ENCODE measurements at regions not wholly inside any gene's neighbourhood (a gene's known extent, or its start where the extent isn't known, plus 50 kb on each side); places are given as distances from the start of the nearest gene placed in this dataset.

- Histone ChIP-seq H3K9me3 (ENCODE audit: low read depth, low read length) (no peaks in the 10 kb centered on the region), H3K36me3 (ENCODE audit: insufficient read depth, low read length) (no peaks in the 10 kb centered on the region), H3K4me3 (no peak overlapping the region), H3K27ac (no peak overlapping the region), H3K9ac (ENCODE audit: insufficient read length) (no peak overlapping the region)
- DNase-seq (ENCODE audit: low read depth, low spot score): no peak
- TF ChIP-seq FOXP2 (optimal IDR thresholded peaks at IDR 0.05; ENCODE audit: control extremely low read depth, extremely low read length, insufficient read depth): no peak
- no peak for TF ChIP-seq EZH2 (IDR thresholded peaks at IDR 0.05)
- TF ChIP-seq POLR2AphosphoS5 (IDR thresholded peaks at IDR 0.05; ENCODE audit: borderline replicate concordance, low read depth, low read length): no peak
Observed at GRCh38 chr21:23455676-23456075, 2151.6 kb downstream of the MRPL39 start.

DNA sequence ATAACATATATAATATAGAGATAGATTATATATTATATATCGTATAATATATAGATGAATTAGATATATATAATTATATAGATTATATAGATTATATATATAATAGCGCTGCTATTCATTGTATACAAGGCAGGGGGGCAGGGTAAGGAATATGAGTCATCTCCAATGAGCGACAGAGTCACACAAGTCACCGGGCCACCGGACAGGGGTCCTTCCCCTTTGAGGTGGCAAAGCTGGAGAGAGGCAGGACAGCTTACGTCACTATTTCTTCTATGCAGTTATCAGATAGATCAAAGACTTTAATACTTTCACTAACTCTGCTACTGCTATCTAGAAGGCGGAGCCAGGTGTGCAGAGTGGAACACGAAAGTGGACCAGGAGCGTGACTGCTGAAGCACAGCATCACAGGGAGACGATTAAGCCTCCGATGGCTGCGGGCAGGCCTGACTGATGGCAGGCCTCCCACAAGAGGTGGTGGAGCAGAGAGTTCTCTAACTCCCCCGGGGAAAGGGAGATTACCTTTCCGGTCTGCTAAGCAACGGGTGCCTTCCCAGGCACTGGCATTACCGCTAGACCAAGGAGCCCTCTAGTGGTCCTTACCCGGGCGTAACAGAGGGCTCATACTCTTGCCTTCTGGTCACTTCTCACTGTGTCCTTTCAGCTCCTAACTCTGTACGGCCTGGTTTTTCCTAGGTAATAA lies 2154.7 kb downstream of the MRPL39 start:
- TF ChIP-seq POLR2AphosphoS5 (IDR thresholded peaks at IDR 0.05; ENCODE audit: borderline replicate concordance, low read depth, low read length) (no peak), EZH2 (IDR thresholded peaks at IDR 0.05) (no peak), FOXP2 (optimal IDR thresholded peaks at IDR 0.05; ENCODE audit: control extremely low read depth, extremely low read length, insufficient read depth) (no peak)
- Histone ChIP-seq H3K36me3 (ENCODE audit: insufficient read depth, low read length) (no peaks in the 10 kb centered on the region), H3K9ac (ENCODE audit: insufficient read length) (no peak overlapping the region), H3K9me3 (ENCODE audit: low read depth, low read length) (no peaks in the 10 kb centered on the region), H3K27ac (no peak overlapping the region), H3K4me3 (no peak overlapping the region)
- no peak for DNase-seq (ENCODE audit: low read depth, low spot score)

DNA sequence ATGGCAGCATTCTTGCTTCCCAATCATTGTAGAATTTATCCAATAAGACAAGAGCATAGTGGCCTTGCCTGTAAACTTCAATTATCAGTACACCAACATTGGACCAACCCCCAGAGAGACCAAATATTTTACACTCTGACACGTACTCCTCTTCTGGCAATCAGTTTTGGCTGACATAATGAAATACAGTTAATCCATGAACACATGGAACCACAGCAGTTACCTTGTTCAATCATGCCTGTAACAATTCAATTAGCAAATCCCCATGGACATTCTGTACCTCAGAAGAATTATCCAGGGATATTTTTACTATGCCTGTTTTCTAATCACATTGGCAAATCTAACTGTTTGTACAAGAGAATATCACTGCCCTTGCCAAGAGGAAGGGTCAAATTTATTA lies 2162.0 kb downstream of the MRPL39 start:
- Histone ChIP-seq H3K9me3 (ENCODE audit: low read depth, low read length) (no peaks in the 10 kb centered on the region), H3K4me3 (no peak overlapping the region), H3K9ac (ENCODE audit: insufficient read length) (no peak overlapping the region), H3K36me3 (ENCODE audit: insufficient read depth, low read length) (no peaks in the 10 kb centered on the region), H3K27ac (no peak overlapping the region)
- no peak for DNase-seq (ENCODE audit: low read depth, low spot score)
- TF ChIP-seq FOXP2 (optimal IDR thresholded peaks at IDR 0.05; ENCODE audit: control extremely low read depth, extremely low read length, insufficient read depth): no peak
- TF ChIP-seq EZH2 (IDR thresholded peaks at IDR 0.05): no peak
- TF ChIP-seq POLR2AphosphoS5 (IDR thresholded peaks at IDR 0.05; ENCODE audit: borderline replicate concordance, low read depth, low read length): no peak

DNA sequence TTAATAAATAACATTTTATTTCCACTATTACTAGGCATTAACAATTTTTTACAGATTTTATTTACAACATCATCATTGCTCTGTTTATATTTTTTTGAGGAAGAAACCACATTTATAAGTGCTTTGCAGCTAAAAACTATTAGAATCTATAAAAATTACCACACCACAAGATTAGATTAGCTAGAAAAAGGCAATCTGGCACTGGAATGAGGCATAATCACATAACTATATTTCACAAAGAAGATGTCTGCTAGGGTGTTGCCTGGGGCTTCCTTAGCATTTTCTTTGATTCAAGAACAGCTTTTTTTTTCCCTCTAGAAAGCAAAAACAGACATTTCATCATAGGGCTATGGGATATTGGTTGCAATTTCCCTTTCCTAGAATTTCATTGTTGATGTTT lies 2169.2 kb downstream of the MRPL39 start:
- DNase-seq (ENCODE audit: low read depth, low spot score): peak; percentile 47
- no peaks in the 10 kb centered on the region for H3K9me3 ChIP-seq (ENCODE audit: low read depth, low read length)
- no peak overlapping the region for H3K27ac ChIP-seq
- TF ChIP-seq EZH2 (IDR thresholded peaks at IDR 0.05) (no peak), FOXP2 (optimal IDR thresholded peaks at IDR 0.05; ENCODE audit: control extremely low read depth, extremely low read length, insufficient read depth) (no peak), POLR2AphosphoS5 (IDR thresholded peaks at IDR 0.05; ENCODE audit: borderline replicate concordance, low read depth, low read length) (no peak)
- H3K4me3 ChIP-seq: no peak overlapping the region
- H3K9ac ChIP-seq (ENCODE audit: insufficient read length): no peak overlapping the region
- H3K36me3 ChIP-seq (ENCODE audit: insufficient read depth, low read length): no peaks in the 10 kb centered on the region

DNA sequence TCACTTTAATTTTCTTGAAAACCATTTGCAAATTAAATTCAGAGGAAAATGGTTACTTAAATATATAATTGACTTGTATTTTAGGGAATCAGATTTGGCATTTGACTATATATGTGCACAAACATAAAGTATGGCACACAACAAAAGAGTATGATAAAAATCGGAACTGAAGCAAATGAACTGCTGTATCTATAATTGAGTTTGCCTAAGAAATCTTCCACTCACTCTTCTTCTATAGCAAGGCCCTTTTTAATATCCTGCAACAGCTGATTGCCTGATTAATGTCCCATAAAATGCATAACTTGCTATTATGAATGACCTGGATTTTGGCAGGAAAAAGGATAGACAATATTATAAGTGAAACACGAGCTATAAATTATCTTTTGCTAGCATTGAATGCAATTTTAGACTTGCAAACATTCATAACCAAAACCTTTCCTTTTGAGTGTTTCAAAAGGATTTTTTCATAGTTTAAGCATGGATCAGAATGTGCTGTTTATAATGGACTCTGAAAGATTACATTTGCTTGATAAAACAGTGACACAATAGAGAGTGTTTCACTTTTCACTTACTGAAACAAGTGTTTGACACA lies 2204.3 kb downstream of the MRPL39 start:
- no peaks in the 10 kb centered on the region for H3K9me3 ChIP-seq (ENCODE audit: low read depth, low read length)
- H3K9ac ChIP-seq (ENCODE audit: insufficient read length): no peak overlapping the region
- H3K36me3 ChIP-seq (ENCODE audit: insufficient read depth, low read length): no peaks in the 10 kb centered on the region
- no peak overlapping the region for H3K27ac ChIP-seq
- TF ChIP-seq POLR2AphosphoS5 (IDR thresholded peaks at IDR 0.05; ENCODE audit: borderline replicate concordance, low read depth, low read length): no peak
- TF ChIP-seq EZH2 (IDR thresholded peaks at IDR 0.05): no peak
- TF ChIP-seq FOXP2 (optimal IDR thresholded peaks at IDR 0.05; ENCODE audit: control extremely low read depth, extremely low read length, insufficient read depth): no peak
- H3K4me3 ChIP-seq: no peak overlapping the region
- no peak for DNase-seq (ENCODE audit: low read depth, low spot score)

DNA sequence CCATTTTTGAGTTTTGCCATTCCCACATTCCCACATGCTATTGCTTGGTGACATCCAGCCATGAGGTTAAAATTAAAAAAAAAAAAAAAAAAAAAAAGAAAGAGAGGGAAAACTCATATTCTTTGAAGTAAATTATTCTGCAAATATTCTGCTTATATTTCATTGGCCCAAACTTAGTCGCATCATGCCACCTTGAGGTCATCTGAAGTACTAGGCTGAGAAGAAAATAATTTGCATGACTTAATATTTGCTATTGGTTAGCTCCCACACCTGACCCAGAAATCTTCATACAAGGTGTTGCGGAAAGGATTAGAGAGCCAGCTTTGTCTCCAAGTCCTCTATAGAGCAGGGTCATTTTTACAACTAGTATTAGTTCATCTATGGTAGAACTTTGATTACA lies 2206.0 kb downstream of the MRPL39 start:
- Histone ChIP-seq H3K9me3 (ENCODE audit: low read depth, low read length) (no peaks in the 10 kb centered on the region), H3K27ac (no peak overlapping the region), H3K9ac (ENCODE audit: insufficient read length) (no peak overlapping the region), H3K36me3 (ENCODE audit: insufficient read depth, low read length) (no peaks in the 10 kb centered on the region), H3K4me3 (no peak overlapping the region)
- DNase-seq (ENCODE audit: low read depth, low spot score): no peak
- TF ChIP-seq FOXP2 (optimal IDR thresholded peaks at IDR 0.05; ENCODE audit: control extremely low read depth, extremely low read length, insufficient read depth) (no peak), POLR2AphosphoS5 (IDR thresholded peaks at IDR 0.05; ENCODE audit: borderline replicate concordance, low read depth, low read length) (no peak), EZH2 (IDR thresholded peaks at IDR 0.05) (no peak)

- DNase-seq (ENCODE audit: low read depth, low spot score): no peak
- Histone ChIP-seq H3K9me3 (ENCODE audit: low read depth, low read length) (no peaks in the 10 kb centered on the region), H3K27ac (no peak overlapping the region), H3K4me3 (no peak overlapping the region), H3K36me3 (ENCODE audit: insufficient read depth, low read length) (no peaks in the 10 kb centered on the region), H3K9ac (ENCODE audit: insufficient read length) (no peak overlapping the region)
- no peak for TF ChIP-seq FOXP2 (optimal IDR thresholded peaks at IDR 0.05; ENCODE audit: control extremely low read depth, extremely low read length, insufficient read depth)
- TF ChIP-seq EZH2 (IDR thresholded peaks at IDR 0.05): no peak
- no peak for TF ChIP-seq POLR2AphosphoS5 (IDR thresholded peaks at IDR 0.05; ENCODE audit: borderline replicate concordance, low read depth, low read length)
Observed at GRCh38 chr21:23398726-23399125, 2208.6 kb downstream of the MRPL39 start.

DNA sequence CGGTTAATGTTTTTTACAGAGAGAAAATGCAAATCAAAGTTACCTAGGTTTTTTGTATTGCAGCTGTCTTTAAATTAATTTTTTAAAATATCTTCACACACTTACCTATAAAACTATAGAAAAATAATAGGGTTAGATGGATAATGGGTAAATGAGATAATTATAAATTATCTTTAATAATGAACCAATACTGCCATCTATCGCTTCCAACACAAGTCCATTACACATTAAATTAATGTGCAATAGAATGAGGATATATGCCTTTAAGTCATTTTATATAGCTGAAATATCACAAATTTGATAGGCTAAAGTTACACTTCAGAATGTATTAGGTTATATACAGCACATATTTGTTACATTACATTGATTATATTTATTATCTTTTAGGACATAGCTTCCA lies 2212.8 kb downstream of the MRPL39 start:
- Histone ChIP-seq H3K27ac (no peak overlapping the region), H3K9me3 (ENCODE audit: low read depth, low read length) (no peaks in the 10 kb centered on the region), H3K4me3 (no peak overlapping the region), H3K36me3 (ENCODE audit: insufficient read depth, low read length) (no peaks in the 10 kb centered on the region), H3K9ac (ENCODE audit: insufficient read length) (no peak overlapping the region)
- no peak for DNase-seq (ENCODE audit: low read depth, low spot score)
- no peak for TF ChIP-seq POLR2AphosphoS5 (IDR thresholded peaks at IDR 0.05; ENCODE audit: borderline replicate concordance, low read depth, low read length)
- TF ChIP-seq EZH2 (IDR thresholded peaks at IDR 0.05): no peak
- no peak for TF ChIP-seq FOXP2 (optimal IDR thresholded peaks at IDR 0.05; ENCODE audit: control extremely low read depth, extremely low read length, insufficient read depth)

All from SK-N-MC (cell line).